Ovary (tissue), 7 donors: ENCODE measurements at regions not wholly inside any gene's neighbourhood (a gene's known extent, or its start where the extent isn't known, plus 50 kb on each side); places are given as distances from the start of the nearest gene placed in this dataset.

ENCODE experiments used
- DNase-seq, 5 donors: peaks; one replicate each; pipeline ENCODE4 v3.0.0-alpha.2; 2019 to 2020
- H3K27ac ChIP-seq, 2 donors: fragments of 200-600 bp; one replicate each; pipeline versions ENCODE4 v1.5.1 to v1.8.0; 2019 to 2022
- H3K27me3 ChIP-seq: fragments of 200-600 bp; one replicate; pipeline ENCODE4 v1.8.0; 2022
- H3K36me3 ChIP-seq: fragments of 200-600 bp; sonication (generic); one replicate; pipeline ENCODE4 v1.5.1; 2019
- H3K4me1 ChIP-seq: one replicate; pipeline ENCODE4 v1.8.1; 2013; ENCODE audit warnings: mild to moderate bottlenecking, moderate library complexity; ENCODE audit not compliant: insufficient read depth
- H3K4me3 ChIP-seq: fragments of 200-600 bp; sonication (generic); one replicate; pipeline ENCODE4 v1.5.1; 2017
- H3K9me3 ChIP-seq, 2 donors: fragments of 200-600 bp in 1 of 2; sonication (generic) in 1 of 2; one replicate each; pipeline versions ENCODE4 v1.5.1 to v1.8.1; 2013 to 2019; ENCODE audit warnings: mild to moderate bottlenecking in 1 of 2, moderate library complexity in 1 of 2
- EP300 ChIP-seq: sonication (generic); formaldehyde crosslinking; IDR thresholded peaks from one replicate; pipeline ENCODE4 v1.6.1; 2017; ENCODE audit warnings: antibody characterized with exemption
- POLR2A ChIP-seq: fragments of 450-650 bp; IDR thresholded peaks from one replicate; pipeline ENCODE4 v1.6.1; 2017; ENCODE audit warnings: antibody characterized with exemption, mild to moderate bottlenecking, moderate library complexity
- WGBS, 3 donors: extraction: QIAGEN DNeasy Blood & Tissue Kit in 1 of 3; methylation state at CpG; one replicate each; pipeline versions ENCODE4 v1.1.5 to v1.1.7; 2013 to 2017; 5-methylcytosine and 5-hydroxymethylcytosine counted together
- intact Hi-C, 4 donors: fragments of 100-400 bp; cut with DNase I; formaldehyde crosslinking; loops; one replicate each; pipeline versions ENCODE4 v1.11.0 to v1.15.1; 2022 to 2023
- TF ChIP-seq, protein P1 (sequence below), 3 donors: fragments of 450-650 bp in 2 of 3; fragments of 200-600 bp in 1 of 3; IDR thresholded peaks; one replicate each; pipeline versions ENCODE4 v1.5.1 to v1.8.0; 2016 to 2022; ENCODE audit warnings: antibody characterized with exemption in 3 of 3, mild to moderate bottlenecking in 1 of 3
- donor health status: DM: no; HTN: no; CAD: no; lungs with moderate emphysema.
- donor health status: DM: no; HTN: no; CAD: no.
- donor health status: Bipolar disorder and iron deficiency.
- donor health status: DM: no; HTN: no; CAD: no.
- donor health status: DM: yes; HTN: yes; CAD: no.

GRCh38 chr5:133838286-133838685, 130.1 kb downstream of the C5orf15 start:
- Histone ChIP-seq H3K27me3 (no peaks in the 10 kb centered on the region), H3K9me3 (no peaks in the 10 kb centered on the region), H3K4me1 (no peaks in the 10 kb centered on the region), H3K36me3 (no peaks in the 10 kb centered on the region), H3K4me3 (no peak overlapping the region), H3K27ac (no peak overlapping the region)
- no peak for TF ChIP-seq EP300
- TF ChIP-seq, protein P1, sequence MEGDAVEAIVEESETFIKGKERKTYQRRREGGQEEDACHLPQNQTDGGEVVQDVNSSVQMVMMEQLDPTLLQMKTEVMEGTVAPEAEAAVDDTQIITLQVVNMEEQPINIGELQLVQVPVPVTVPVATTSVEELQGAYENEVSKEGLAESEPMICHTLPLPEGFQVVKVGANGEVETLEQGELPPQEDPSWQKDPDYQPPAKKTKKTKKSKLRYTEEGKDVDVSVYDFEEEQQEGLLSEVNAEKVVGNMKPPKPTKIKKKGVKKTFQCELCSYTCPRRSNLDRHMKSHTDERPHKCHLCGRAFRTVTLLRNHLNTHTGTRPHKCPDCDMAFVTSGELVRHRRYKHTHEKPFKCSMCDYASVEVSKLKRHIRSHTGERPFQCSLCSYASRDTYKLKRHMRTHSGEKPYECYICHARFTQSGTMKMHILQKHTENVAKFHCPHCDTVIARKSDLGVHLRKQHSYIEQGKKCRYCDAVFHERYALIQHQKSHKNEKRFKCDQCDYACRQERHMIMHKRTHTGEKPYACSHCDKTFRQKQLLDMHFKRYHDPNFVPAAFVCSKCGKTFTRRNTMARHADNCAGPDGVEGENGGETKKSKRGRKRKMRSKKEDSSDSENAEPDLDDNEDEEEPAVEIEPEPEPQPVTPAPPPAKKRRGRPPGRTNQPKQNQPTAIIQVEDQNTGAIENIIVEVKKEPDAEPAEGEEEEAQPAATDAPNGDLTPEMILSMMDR (IDR thresholded peaks at IDR 0.05): no peak
- WGBS, 3 donors: 74 to 85% (median 83%) methylated on average over 3 of the region's 3 CpGs
- intact Hi-C loops: no loop called here
- DNase-seq: no peak

- WGBS, 3 donors: 19 to 41% (median 21%) methylated on average over 12 of the region's 12 CpGs
- Histone ChIP-seq H3K27me3 (no peaks in the 10 kb centered on the region), H3K27ac (no peak overlapping the region), H3K4me1 (peaks cover 3% of the 10 kb centered on the region), H3K4me3 (no peak overlapping the region), H3K9me3 (no peaks in the 10 kb centered on the region), H3K36me3 (no peaks in the 10 kb centered on the region)
- intact Hi-C loops: no loop called here
- TF ChIP-seq POLR2A: no peak
- no peak for TF ChIP-seq EP300
- TF ChIP-seq, protein P1 (IDR thresholded peaks at IDR 0.05): no peak
- DNase-seq: no peak
Observed at GRCh38 chr5:133831491-133832224, 136.8 kb downstream of the C5orf15 start.

GRCh38 chr5:133830911-133831310, 137.5 kb downstream of the C5orf15 start:
- Histone ChIP-seq H3K4me1 (peaks cover 3% of the 10 kb centered on the region), H3K9me3 (no peaks in the 10 kb centered on the region), H3K4me3 (no peak overlapping the region), H3K36me3 (no peaks in the 10 kb centered on the region), H3K27me3 (no peaks in the 10 kb centered on the region), H3K27ac (no peak overlapping the region)
- no peak for DNase-seq
- intact Hi-C loops: no loop called here
- WGBS, 3 donors: 81 to 94% (median 86%) methylated on average over 3 of the region's 3 CpGs
- no peak for TF ChIP-seq EP300

DNA sequence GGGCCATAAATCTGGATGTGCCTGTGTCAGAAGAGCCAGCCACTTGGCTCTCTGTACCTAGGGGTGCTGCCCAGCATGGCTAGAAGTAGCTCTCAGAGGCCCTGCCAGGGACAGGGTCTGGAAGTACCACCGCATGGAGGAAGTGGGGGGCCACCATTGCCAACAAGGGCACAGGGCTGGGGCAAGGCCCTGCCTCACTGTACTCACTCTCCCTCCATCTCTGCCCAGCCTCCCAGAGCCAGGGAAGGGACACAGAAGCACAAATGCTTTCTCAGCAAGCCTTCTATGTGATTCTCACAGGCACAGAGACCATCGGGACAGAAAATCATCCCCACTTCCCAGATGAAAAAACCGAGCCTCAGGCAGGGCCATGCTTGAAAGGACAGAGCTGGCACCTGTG, 138.1 kb downstream of the C5orf15 start:
- H3K36me3 ChIP-seq: no peaks in the 10 kb centered on the region
- no peaks in the 10 kb centered on the region for H3K9me3 ChIP-seq
- DNase-seq: no peak
- peaks cover 3% of the 10 kb centered on the region for H3K4me1 ChIP-seq
- no peak for TF ChIP-seq EP300
- TF ChIP-seq POLR2A: no peak
- TF ChIP-seq, protein P1 (IDR thresholded peaks at IDR 0.05): no peak
- intact Hi-C loops: no loop called here
- WGBS, 3 donors: 90 to 100% (median 91%) methylated on average over 3 of the region's 3 CpGs
- no peaks in the 10 kb centered on the region for H3K27me3 ChIP-seq
- H3K4me3 ChIP-seq: no peak overlapping the region
- H3K27ac ChIP-seq: no peak overlapping the region

- TF ChIP-seq EP300 (no peak), POLR2A (no peak)
- TF ChIP-seq, protein P1 (IDR thresholded peaks at IDR 0.05): no peak
- Histone ChIP-seq H3K27ac (no peak overlapping the region), H3K4me1 (peaks cover 3% of the 10 kb centered on the region), H3K27me3 (no peaks in the 10 kb centered on the region), H3K36me3 (no peaks in the 10 kb centered on the region), H3K4me3 (no peak overlapping the region), H3K9me3 (no peaks in the 10 kb centered on the region)
- whole genome bisulfite sequencing, 3 donors: 85 to 96% (median 87%) methylated on average over 3 of the region's 3 CpGs
- intact Hi-C loops: no loop called here
- DNase-seq: no peak
Observed at GRCh38 chr5:133829786-133830185, 138.6 kb downstream of the C5orf15 start.
